Tongue (tissue), 1 donor: ENCODE measurements at regions not wholly inside any gene's neighbourhood (a gene's known extent, or its start where the extent isn't known, plus 50 kb on each side); places are given as distances from the start of the nearest gene placed in this dataset.

Experiments used
- DNase-seq: peaks from one replicate; pipeline ENCODE4 v3.0.0-alpha.2; 2015

GRCh38 chr3:40701016-40701588 is 176.3 kb downstream of the ZNF621 start:
- DNase-seq, result no peak

DNA sequence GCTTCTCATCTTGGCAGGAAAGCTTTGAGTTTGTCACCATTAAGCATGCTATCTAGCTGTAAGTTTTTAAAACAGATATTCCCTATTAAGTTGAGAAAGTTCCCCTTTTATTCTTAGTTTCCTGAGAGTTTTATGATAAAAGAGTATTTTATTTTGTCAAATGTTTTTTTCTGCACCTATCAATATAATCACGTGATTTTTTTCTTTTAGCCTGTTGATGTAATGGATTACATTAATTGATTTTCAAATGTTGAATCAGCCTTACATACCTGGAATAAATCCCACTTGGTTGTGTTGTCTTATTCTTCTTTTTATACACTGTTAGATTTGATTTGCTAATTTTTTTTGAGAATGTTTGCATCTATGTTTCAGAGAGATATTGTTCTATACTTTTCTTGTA is 179.5 kb downstream of the ZNF621 start:
- DNase-seq, result no peak

DNA sequence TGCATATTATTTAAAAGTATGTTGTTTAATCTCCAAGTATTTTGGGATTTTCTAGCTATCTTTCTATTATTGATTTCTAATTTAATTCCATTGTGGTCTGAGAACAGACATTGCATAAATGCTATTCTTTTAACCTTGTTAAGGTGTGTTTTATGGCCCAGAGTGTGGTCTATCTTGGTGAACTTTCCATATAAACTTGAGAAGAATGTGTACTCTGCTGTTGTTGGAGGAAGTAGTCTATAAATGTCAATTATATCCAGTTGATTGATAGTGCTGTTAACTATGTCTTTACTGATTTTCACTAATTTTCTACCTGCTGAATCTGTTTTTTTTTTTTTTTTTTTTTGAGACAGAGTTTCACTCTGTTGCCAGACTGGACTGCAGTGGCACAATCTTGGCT is 180.9 kb downstream of the ZNF621 start:
- DNase-seq, result no peak

GRCh38 chr3:40713306-40713705 is 188.5 kb downstream of the ZNF621 start:
- no peak for DNase-seq

DNA sequence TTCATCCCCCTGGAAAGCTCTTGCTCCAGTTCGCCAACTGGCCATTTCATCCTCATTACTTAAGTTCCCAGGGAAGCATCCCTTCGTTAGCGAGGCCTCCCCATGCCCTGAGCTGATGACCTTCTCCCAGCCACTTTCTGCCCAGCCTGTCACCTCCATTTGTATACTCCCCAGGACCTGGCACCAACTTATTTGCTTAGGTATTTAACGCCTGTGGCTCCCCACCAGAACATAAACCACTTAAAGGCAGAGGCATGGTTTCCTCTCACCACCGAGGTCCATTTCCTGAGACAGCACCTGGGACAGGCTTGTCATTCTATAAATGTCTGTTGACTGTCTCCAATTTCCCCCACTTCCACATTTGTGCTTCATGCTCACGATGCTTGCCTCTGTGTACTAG is 189.0 kb downstream of the ZNF621 start:
- DNase-seq, result no peak

DNA sequence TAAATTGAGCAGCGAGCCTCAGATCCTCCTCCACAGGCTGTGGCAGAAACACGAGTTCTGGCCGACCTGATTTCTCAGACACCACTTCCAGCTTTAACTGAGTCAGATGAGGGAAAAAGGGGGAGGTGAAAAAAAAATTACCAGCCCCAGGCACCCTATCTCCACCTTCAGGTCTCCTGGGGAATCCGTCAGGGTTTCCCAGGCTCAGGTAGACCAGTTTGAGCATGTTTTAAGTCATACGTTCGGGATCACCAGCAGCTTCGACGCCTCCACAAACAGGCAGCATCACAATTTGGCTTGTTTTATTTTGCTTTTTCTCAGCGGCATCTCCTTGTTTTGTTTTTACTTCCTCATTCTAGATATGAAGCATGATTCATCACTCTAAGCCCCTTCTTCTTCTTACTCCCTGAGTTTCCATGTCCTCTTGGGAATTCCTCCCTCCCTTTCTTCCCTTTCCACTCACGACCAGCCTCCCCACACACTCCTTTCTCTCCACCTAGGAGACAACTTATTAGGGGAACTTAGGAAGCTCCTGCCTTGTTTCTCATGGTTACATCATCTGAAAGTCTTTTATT is 190.1 kb downstream of the ZNF621 start:
- DNase-seq, result no peak

GRCh38 chr3:40715551-40715950 is 190.8 kb downstream of the ZNF621 start:
- no peak for DNase-seq

DNA sequence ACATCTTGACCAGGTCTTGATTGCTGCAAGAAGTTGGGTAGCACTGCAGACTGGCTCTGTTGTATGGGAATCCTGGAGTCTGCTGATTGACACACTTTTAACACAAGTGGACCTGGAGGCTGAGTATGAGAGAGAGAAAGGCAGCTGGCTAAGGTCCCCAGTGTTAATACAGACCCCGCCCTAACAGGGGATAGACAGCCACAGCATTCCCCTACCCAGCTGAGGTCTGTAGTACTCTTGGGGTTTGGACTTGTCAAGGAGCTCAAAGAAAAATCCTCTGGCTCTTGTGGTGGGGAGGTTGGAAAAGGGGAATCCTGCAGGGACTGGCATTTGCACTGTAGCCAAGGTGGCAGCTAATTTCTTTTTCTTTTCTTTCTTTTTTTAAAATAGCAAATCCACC is 192.7 kb downstream of the ZNF621 start:
- no peak for DNase-seq

DNA sequence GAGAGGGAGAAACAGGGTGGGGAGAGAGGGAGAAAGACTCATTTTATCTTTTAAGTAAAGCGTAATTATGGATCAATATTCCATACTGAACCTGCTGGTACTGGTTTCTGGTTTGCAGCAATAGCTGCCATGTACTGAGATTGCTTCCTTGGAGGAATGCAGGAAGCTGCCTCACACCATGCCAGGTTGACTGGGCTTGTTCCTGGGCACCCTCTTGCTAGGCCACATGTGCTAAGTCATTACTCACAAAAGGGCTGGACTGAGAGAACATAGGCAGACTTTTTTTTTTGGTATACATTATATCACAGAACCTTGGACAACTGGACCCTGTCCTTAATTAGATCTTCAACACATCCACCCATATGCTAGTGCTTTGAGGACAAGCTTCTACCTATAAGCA is 193.4 kb downstream of the ZNF621 start:
- DNase-seq, result no peak

DNA sequence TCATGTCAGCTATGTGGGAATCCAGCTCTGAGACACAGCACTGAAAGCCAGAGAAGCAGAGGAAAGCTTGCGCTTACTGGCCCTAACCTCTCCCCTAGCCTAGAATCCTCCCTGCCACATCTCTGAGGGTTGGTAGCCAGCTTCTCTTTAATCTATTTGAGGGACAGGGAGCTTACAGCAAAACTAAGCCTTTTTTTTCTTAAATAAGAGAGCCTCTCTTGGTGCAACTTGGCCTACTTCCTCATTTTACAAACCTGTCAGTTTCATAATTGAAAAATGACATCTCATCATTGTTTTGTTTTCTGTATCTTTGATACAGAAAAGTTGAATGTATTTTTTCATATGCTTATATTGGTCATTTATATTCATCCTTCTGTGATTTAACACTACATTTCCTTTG is 193.9 kb downstream of the ZNF621 start:
- no peak for DNase-seq

DNA sequence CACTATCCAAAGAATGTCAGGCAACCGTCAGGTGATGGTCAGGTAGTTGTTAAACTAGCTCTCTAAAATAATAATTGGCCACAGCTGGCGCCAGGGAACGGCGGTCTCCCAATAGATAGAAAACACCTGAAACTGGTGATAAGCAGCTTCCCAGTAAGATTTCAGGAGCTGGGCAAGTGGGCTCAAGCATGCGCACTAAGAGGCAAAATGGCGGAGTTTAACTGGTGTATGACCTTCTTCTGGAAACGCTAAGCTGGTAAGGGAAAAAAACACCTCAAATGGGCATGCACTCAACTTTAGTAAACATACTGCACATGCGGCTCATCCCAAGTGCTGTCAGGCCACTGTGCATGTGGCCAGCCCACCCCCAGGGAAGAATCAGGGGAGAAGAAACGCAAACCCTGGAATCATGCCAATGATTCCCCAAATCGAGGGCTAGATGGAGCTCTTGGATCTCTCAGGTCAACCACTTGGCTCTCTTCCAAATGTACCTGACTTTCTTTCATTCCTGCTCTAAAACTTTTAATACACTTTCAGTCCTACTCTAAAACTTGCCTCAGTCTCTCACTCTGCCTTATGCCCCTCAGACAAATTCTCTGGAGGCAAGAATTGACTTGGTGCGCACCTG is 195.0 kb downstream of the ZNF621 start:
- DNase-seq, result peak; percentile 64

- no peak for DNase-seq
These were observed 195.6 kb downstream of the ZNF621 start for GRCh38 chr3:40720341-40720740.

DNA sequence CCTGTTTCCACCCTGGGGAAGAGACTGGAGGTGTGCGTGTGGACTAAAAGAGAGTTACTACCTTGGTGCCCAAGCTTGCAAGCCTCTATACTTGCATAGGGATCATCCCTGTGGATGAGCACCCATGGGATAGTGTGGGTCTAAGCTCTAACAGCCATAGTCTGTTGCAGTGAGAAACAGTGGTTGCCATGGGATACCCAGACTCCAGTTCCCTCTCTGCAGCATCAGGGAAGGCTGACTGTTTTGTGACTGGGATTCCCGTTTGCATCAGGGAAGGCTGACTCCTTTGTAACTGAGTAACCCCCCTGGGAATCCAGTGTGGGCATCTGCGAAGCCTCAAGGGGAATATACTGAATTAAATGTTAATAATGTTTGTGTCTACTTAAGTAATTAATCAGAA is 196.1 kb downstream of the ZNF621 start:
- no peak for DNase-seq

- no peak for DNase-seq
These were observed 198.4 kb downstream of the ZNF621 start for GRCh38 chr3:40723083-40723660.

GRCh38 chr3:40725031-40725430 is 200.3 kb downstream of the ZNF621 start:
- DNase-seq, result no peak

DNA sequence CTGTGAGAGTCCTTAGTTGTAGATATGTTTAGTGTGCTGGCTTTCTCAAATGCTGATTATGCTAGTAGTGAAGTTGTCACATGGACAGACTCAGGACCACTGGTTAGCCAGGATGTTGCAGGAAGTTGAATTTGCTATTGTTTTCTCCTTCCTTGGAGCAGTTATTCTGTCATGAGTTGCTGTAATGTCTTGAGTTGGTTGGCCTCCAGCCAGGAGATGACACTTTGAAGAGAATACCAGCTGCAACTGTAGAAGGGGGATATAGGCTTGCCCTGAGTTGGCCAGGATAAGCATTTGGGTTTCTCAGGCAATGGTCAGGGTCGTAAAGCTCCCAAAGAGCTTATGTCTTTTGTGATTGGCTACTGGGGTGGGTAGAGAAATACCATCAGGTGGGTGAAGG is 206.7 kb downstream of the ZNF621 start:
- no peak for DNase-seq

GRCh38 chr3:40736943-40737342 is 212.2 kb downstream of the ZNF621 start:
- no peak for DNase-seq

- no peak for DNase-seq
These were observed 212.6 kb downstream of the ZNF621 start for GRCh38 chr3:40737343-40737742.

DNA sequence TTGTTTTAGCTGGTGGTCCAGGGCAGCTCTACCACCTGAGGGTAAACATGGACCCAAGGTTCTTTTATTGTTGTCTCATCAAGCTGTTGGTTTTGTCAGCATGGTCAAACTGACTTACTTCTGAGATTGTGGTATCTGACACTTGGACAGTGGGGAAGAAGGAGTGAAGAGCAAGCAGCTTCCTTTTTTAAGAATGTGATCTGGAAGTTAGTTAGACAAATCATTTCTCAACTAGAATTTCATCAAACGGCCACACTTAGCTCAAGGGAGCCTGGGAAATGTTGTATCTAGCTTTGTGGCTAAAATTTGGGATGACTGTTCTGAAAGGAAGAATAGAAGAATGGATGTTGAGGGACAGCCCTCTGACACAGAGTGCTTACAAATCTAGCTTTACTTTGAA is 215.2 kb downstream of the ZNF621 start:
- DNase-seq, result no peak

- peak; percentile 91 for DNase-seq
These were observed 217.0 kb downstream of the ZNF621 start for GRCh38 chr3:40741729-40742128.

GRCh38 chr3:40745381-40746106 is 220.8 kb downstream of the ZNF621 start:
- DNase-seq, result no peak

- DNase-seq, result no peak
These were observed 226.9 kb downstream of the ZNF621 start for GRCh38 chr3:40751666-40752065.

DNA sequence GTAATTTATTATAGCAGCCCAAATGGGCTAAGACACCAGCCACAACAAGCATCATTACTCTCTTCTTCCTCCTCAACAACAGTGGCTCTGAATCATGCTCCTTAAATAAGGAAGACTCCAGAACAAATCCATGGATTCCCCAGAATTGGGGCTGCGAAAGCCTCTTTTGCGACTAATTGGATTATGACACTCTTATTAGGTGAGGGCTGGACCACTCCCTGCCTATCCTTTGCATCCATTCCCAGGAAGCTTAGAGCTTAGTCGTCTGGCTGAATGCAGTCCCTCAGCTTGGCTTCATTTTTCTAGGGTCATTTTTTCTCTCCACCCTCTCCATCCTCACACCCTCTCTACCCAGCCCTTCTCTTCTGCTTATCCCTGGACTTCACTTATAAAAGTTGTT is 227.7 kb downstream of the ZNF621 start:
- no peak for DNase-seq
